K562 (cell line): ENCODE measurements at regions not wholly inside any gene's neighbourhood (a gene's known extent, or its start where the extent isn't known, plus 50 kb on each side); places are given as distances from the start of the nearest gene placed in this dataset.
"Not testable (repeated sequence)": the region's sequence is repeated elsewhere in the genome, so short reads cannot be mapped to it uniquely, and the experiment has no call there.

ENCODE experiments used
- ATF2 ChIP-seq: sonication (generic); formaldehyde crosslinking; IDR thresholded peaks from 2 replicates; pipeline ENCODE4 v1.8.1; 2022; ENCODE audit warnings: missing genetic modification reagents
- CTCF ChIP-seq, 3 experiments: IDR thresholded peaks in 2 of 3; conservative IDR thresholded peaks in 1 of 3; 2 replicates each; pipeline ENCODE4 v1.5.1; 2011 to 2012; ENCODE audit warnings: low read length in 3 of 3, mild to moderate bottlenecking in 3 of 3, control low read depth in 2 of 3, improper control_type of control experiment in 1 of 3, inconsistent platforms in 1 of 3, low read depth in 1 of 3, mixed read lengths in 1 of 3, moderate library complexity in 1 of 3; ENCODE audit not compliant: insufficient read depth in 2 of 3
- MTA3 ChIP-seq: fragments of 450-650 bp; formaldehyde crosslinking; IDR thresholded peaks from 2 replicates; pipeline ENCODE4 v1.6.1; 2017; ENCODE audit warnings: mild to moderate bottlenecking, borderline replicate concordance
- TAF1 ChIP-seq: IDR thresholded peaks from 2 replicates; pipeline ENCODE4 v1.6.1; 2011; ENCODE audit warnings: mild to moderate bottlenecking, low read length, moderate library complexity; ENCODE audit not compliant: insufficient read depth, control insufficient read depth, severe bottlenecking; ENCODE audit errors: extremely low read depth
- TF ChIP-seq, protein P1 (sequence below): fragments of 250-450 bp; sonication (Bioruptor Pico); IDR thresholded peaks from 2 replicates; pipeline ENCODE4 v1.5.0; 2020; ENCODE audit warnings: mild to moderate bottlenecking, borderline replicate concordance
- TF ChIP-seq, protein P2 (sequence below), 2 experiments: IDR thresholded peaks; 2 replicates each; pipeline ENCODE4 v1.6.1; 2011; ENCODE audit warnings: borderline replicate concordance in 1 of 2, control low read depth in 1 of 2, low read depth in 1 of 2, low read length in 1 of 2, mild to moderate bottlenecking in 1 of 2, mixed read lengths in 1 of 2, moderate library complexity in 1 of 2; ENCODE audit not compliant: insufficient read depth in 1 of 2, insufficient read length in 1 of 2, poor library complexity in 1 of 2, severe bottlenecking in 1 of 2; ENCODE audit errors: extremely low read depth in 1 of 2
- TF ChIP-seq, protein P3 (sequence below), 2 experiments: fragments of 450-650 bp in 1 of 2; sonication (generic) in 1 of 2; formaldehyde crosslinking in 1 of 2; IDR thresholded peaks; 2 replicates each; pipeline versions ENCODE4 v1.7.1 to v1.9.0; 2016 to 2022; ENCODE audit warnings: inconsistent platforms in 1 of 2, mild to moderate bottlenecking in 1 of 2, missing genetic modification reagents in 1 of 2

GRCh38 chr15:20101281-20101680 is 440.3 kb downstream of the GOLGA6L6 start:
- TF ChIP-seq MTA3; TAF1; ATF2 (CRISPR knock-in tag); CTCF (IDR thresholded peaks at IDR 0.05 in 2 of 3, conservative IDR thresholded peaks at IDR 0.05 in 1 of 3; ENCODE audit: insufficient read depth in 2 of 3, low read depth in 1 of 3, low read length in 3 of 3): not testable (repeated sequence)
- TF ChIP-seq, protein P1, sequence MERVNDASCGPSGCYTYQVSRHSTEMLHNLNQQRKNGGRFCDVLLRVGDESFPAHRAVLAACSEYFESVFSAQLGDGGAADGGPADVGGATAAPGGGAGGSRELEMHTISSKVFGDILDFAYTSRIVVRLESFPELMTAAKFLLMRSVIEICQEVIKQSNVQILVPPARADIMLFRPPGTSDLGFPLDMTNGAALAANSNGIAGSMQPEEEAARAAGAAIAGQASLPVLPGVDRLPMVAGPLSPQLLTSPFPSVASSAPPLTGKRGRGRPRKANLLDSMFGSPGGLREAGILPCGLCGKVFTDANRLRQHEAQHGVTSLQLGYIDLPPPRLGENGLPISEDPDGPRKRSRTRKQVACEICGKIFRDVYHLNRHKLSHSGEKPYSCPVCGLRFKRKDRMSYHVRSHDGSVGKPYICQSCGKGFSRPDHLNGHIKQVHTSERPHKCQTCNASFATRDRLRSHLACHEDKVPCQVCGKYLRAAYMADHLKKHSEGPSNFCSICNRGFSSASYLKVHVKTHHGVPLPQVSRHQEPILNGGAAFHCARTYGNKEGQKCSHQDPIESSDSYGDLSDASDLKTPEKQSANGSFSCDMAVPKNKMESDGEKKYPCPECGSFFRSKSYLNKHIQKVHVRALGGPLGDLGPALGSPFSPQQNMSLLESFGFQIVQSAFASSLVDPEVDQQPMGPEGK, result not testable (repeated sequence)
- TF ChIP-seq, protein P2, sequence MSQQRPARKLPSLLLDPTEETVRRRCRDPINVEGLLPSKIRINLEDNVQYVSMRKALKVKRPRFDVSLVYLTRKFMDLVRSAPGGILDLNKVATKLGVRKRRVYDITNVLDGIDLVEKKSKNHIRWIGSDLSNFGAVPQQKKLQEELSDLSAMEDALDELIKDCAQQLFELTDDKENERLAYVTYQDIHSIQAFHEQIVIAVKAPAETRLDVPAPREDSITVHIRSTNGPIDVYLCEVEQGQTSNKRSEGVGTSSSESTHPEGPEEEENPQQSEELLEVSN (IDR thresholded peaks at IDR 0.05; ENCODE audit: borderline replicate concordance in 1 of 2, extremely low read depth in 1 of 2, insufficient read depth in 1 of 2, insufficient read length in 1 of 2, low read depth in 1 of 2, low read length in 1 of 2, poor library complexity in 1 of 2, severe bottlenecking in 1 of 2), result not testable (repeated sequence)
- TF ChIP-seq, protein P3, sequence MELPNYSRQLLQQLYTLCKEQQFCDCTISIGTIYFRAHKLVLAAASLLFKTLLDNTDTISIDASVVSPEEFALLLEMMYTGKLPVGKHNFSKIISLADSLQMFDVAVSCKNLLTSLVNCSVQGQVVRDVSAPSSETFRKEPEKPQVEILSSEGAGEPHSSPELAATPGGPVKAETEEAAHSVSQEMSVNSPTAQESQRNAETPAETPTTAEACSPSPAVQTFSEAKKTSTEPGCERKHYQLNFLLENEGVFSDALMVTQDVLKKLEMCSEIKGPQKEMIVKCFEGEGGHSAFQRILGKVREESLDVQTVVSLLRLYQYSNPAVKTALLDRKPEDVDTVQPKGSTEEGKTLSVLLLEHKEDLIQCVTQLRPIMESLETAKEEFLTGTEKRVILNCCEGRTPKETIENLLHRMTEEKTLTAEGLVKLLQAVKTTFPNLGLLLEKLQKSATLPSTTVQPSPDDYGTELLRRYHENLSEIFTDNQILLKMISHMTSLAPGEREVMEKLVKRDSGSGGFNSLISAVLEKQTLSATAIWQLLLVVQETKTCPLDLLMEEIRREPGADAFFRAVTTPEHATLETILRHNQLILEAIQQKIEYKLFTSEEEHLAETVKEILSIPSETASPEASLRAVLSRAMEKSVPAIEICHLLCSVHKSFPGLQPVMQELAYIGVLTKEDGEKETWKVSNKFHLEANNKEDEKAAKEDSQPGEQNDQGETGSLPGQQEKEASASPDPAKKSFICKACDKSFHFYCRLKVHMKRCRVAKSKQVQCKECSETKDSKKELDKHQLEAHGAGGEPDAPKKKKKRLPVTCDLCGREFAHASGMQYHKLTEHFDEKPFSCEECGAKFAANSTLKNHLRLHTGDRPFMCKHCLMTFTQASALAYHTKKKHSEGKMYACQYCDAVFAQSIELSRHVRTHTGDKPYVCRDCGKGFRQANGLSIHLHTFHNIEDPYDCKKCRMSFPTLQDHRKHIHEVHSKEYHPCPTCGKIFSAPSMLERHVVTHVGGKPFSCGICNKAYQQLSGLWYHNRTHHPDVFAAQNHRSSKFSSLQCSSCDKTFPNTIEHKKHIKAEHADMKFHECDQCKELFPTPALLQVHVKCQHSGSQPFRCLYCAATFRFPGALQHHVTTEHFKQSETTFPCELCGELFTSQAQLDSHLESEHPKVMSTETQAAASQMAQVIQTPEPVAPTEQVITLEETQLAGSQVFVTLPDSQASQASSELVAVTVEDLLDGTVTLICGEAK (IDR thresholded peaks at IDR 0.05), result not testable (repeated sequence)
- TF ChIP-seq, protein P3 (CRISPR knock-in tag; IDR thresholded peaks at IDR 0.05), result not testable (repeated sequence)
